KOPT-K1 (cell line): ENCODE measurements at regions not wholly inside any gene's neighbourhood (a gene's known extent, or its start where the extent isn't known, plus 50 kb on each side); places are given as distances from the start of the nearest gene placed in this dataset.
"Not testable (repeated sequence)": the region's sequence is repeated elsewhere in the genome, so short reads cannot be mapped to it uniquely, and the experiment has no call there.

Source experiments
- H3K27ac ChIP-seq: fragments of 200-600 bp; sonication (generic); 2 replicates; pipeline ENCODE4 v1.5.1; 2016; ENCODE audit warnings: antibody characterized with exemption, mild to moderate bottlenecking, low read depth, low read length; ENCODE audit not compliant: poor library complexity, severe bottlenecking
- H3K36me3 ChIP-seq: fragments of 200-600 bp; sonication (generic); 2 replicates; pipeline ENCODE4 v1.5.1; 2017; ENCODE audit warnings: antibody characterized with exemption, mild to moderate bottlenecking, low read length, moderate library complexity; ENCODE audit not compliant: insufficient read depth
- H3K9me3 ChIP-seq: fragments of 200-600 bp; sonication (generic); 2 replicates; pipeline ENCODE4 v1.5.1; 2017; ENCODE audit warnings: antibody characterized with exemption, low read length, mild to moderate bottlenecking; ENCODE audit not compliant: insufficient read depth, poor library complexity, severe bottlenecking

DNA sequence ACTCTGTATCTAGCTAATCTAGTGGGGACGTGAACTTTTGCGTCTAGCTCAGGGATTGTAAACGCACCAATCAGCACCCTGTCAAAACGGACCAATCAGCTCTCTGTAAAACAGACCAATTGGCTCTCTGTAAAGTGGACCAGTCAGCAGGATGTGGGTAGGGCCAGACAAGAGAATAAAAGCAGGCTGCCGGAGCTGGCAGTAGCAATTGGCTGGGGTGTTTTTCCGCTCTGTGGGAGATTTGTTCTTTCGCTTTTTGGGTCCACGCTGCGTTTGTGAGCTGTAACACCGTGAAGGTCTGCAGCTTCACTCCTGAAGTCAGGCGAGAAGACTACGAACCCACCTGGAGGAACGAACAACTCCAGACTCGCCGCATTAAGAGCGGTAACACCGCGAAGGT, 76.5 kb downstream of the SPRING1 start:
- Histone ChIP-seq H3K36me3 (no peaks in the 10 kb centered on the region), H3K9me3 (no peaks in the 10 kb centered on the region), H3K27ac (no peak overlapping the region)

DNA sequence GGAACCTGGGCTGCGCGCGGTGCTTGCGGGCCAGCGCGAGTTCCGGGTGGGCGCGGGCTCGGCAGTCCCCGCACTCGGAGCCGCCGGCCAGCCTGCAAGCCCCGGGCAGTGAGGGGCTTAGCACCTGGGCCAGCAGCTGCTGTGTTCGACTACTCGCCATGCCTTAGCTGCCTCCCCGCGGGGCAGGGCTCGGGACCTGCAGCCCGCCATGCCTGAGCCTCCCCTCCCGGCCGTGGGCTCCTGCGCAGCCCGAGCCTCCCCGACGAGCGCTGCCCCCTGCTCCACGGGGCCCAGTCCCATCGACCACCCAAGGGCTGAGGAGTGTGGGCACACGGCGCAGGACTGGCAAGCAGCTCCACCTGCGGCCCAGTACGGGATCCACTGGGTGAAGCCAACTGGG, 77.1 kb downstream of the SPRING1 start:
- H3K9me3 ChIP-seq, H3K27ac ChIP-seq, H3K36me3 ChIP-seq: not testable (repeated sequence)

DNA sequence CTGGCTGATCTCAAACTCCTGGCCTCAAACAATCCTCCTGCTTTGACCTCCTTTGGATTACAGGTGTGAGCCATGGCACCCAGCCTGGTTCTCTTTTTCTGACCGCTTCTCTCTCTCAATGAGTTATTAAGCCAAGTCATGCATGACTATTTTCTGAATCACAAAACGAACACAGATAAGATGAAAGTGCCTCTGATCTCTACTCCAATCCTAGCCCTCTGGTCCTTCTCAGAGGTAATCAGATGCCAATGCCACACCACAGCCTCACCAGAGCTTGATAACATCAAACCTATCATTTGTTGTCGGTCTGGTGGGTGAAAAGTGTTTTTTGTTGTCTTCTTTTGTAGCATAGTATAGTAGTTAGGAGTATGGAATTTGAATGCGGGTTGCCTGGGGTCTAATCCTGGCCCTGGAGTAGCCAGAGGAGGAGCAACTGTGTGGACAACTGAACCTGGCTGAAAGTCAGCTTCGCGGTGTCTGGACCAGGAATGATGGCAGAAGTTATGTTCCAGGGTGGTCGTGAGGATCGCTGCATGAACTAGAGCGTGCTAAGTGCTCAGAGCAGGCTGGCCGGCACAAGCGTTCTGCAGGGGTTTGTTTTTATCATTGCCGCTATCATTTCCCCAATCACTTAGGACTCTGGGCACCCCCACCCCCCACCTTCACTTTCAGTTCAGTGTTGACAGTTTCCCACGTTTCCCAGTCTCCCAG, 77.9 kb downstream of the SPRING1 start:
- no peaks in the 10 kb centered on the region for H3K36me3 ChIP-seq
- H3K27ac ChIP-seq: no peak overlapping the region
- H3K9me3 ChIP-seq: no peaks in the 10 kb centered on the region

- Histone ChIP-seq H3K27ac (no peak overlapping the region), H3K9me3 (peaks cover 4% of the 10 kb centered on the region)
These were observed 79.9 kb downstream of the SPRING1 start for GRCh38 chr12:116657921-116658495.

GRCh38 chr12:116656306-116656705, 81.6 kb downstream of the SPRING1 start:
- Histone ChIP-seq H3K27ac (no peak overlapping the region), H3K36me3 (no peaks in the 10 kb centered on the region), H3K9me3 (peaks cover 10% of the 10 kb centered on the region)

More at GRCh38 chr12:116657921-116658495, 79.9 kb downstream of the SPRING1 start:
- H3K36me3 ChIP-seq: no peaks in the 10 kb centered on the region

DNA sequence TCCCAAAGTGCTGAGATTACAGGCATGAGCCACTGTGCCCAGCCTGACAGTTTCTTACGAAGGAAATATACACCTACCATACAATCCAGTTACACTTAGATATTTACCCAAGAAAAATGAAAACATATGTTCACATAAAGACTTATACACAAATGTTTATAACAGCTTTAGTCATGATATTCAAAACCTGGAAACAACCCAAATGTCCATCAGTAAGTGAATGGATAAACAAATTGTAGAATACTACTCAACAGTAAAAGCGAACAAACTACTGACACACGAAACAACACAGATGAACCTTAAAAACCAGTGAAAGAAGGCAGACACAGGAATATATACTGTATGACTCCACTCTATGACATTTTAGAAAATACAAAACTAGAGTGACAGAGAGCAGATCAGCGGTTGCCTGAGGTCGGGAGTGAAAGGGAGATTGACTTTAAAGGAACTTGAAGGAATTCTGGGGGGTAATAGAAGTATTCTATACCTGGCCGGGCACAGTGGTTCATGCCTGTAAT, 83.6 kb downstream of the SPRING1 start:
- H3K9me3 ChIP-seq: peaks cover 10% of the 10 kb centered on the region
- H3K27ac ChIP-seq: no peak overlapping the region

DNA sequence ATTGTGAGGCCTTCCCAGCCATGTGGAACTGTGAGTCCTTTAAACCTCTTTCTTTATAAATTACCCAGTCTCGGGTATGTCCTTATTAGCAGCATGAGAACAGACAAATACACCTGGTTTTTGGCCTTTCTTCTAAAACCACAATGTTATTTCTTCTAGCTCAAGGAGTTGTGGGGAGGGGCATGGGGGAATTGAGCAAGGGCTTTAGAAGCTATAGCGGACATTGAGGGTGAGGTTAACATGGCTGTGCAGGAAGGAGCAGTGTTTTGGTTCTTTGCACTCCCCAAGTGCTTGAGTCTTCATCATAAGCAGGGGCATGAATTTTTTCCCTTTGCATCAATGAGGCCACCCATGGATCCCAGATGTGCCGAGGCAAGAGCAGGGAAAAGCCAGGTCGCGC, 86.8 kb downstream of the SPRING1 start:
- Histone ChIP-seq H3K36me3 (no peaks in the 10 kb centered on the region), H3K27ac (peak overlapping the region; percentile 40), H3K9me3 (peaks cover 10% of the 10 kb centered on the region)

More for the DNA sequence above, 83.6 kb downstream of the SPRING1 start:
- H3K36me3 ChIP-seq: no peaks in the 10 kb centered on the region

DNA sequence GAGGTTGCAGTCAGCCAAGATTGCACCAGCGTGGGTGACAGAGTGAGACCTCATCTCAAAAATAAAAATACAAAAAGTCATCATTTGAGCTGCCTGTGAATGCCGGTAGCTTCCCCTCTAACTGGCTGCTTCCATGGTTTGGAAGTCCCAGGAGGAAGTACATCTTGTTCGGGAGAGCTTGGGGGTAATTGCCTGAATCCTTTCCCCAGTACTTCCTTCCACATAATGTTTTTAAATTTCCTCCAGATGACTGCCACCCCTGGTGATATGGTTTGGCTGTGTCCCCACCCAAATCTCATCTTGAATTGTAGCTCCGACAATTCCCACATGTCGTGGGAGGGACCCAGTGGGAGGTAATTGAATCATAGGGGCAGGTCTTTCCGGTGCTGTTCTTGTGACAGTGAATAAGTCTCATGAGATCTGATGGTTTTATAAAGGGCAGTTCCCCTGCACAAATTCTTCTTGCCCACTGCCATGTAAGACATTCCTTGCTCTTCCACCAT, 87.2 kb downstream of the SPRING1 start:
- no peaks in the 10 kb centered on the region for H3K36me3 ChIP-seq
- peak overlapping the region; percentile 40 for H3K27ac ChIP-seq

GRCh38 chr12:116650062-116650461, 87.8 kb downstream of the SPRING1 start:
- Histone ChIP-seq H3K9me3 (peaks cover 12% of the 10 kb centered on the region), H3K36me3 (no peaks in the 10 kb centered on the region), H3K27ac (no peak overlapping the region)

More for the DNA sequence above, 87.2 kb downstream of the SPRING1 start:
- peaks cover 10% of the 10 kb centered on the region for H3K9me3 ChIP-seq

- Histone ChIP-seq H3K9me3 (peaks cover 24% of the 10 kb centered on the region), H3K36me3 (no peaks in the 10 kb centered on the region), H3K27ac (no peak overlapping the region)
These were observed 88.6 kb downstream of the MAP1LC3B2 start for GRCh38 chr12:116647813-116648212.

GRCh38 chr12:116646901-116647300, 87.7 kb downstream of the MAP1LC3B2 start:
- no peaks in the 10 kb centered on the region for H3K36me3 ChIP-seq
- H3K9me3 ChIP-seq: peaks cover 20% of the 10 kb centered on the region
- H3K27ac ChIP-seq: no peak overlapping the region

- no peaks in the 10 kb centered on the region for H3K36me3 ChIP-seq
- H3K27ac ChIP-seq: peak overlapping the region; percentile 14
- peaks cover 20% of the 10 kb centered on the region for H3K9me3 ChIP-seq
These were observed 85.6 kb downstream of the MAP1LC3B2 start for GRCh38 chr12:116644806-116645205.

GRCh38 chr12:116642683-116643082, 83.5 kb downstream of the MAP1LC3B2 start:
- Histone ChIP-seq H3K9me3 (peaks cover 20% of the 10 kb centered on the region), H3K27ac (no peak overlapping the region), H3K36me3 (no peaks in the 10 kb centered on the region)

DNA sequence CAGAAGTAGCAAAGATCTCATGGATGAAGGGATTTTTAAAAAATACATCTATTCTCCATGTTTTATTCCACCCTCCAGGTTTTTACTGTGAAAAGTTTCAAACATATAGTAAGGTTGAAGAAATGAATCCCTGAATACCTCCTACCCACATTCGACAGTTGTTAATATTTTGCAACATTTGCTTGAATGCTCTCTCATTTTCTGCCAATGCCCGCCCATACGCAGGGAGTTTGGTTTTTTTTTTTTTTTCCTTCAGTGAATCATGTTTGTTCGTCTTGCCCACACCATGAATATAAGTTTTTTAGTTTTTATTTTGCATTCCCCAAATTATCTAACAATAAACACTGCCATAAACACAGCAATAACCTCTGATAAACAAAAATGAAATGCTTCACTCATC, 82.9 kb downstream of the MAP1LC3B2 start:
- Histone ChIP-seq H3K9me3 (peaks cover 20% of the 10 kb centered on the region), H3K27ac (no peak overlapping the region), H3K36me3 (no peaks in the 10 kb centered on the region)

GRCh38 chr12:116640281-116640680, 81.1 kb downstream of the MAP1LC3B2 start:
- H3K36me3 ChIP-seq: no peaks in the 10 kb centered on the region
- H3K9me3 ChIP-seq: peaks cover 20% of the 10 kb centered on the region

More at GRCh38 chr12:116640281-116640680, 81.1 kb downstream of the MAP1LC3B2 start:
- no peak overlapping the region for H3K27ac ChIP-seq
